T-helper 1 cell treated with Interleukin-12 subunit alpha and Interleukin-12 subunit beta and Interleukin-4 antibody, amounts not matched to agents 30 ng/mL and 1 ng/mL, for 36 hours (primary cell): ENCODE measurements at regions not wholly inside any gene's neighbourhood (a gene's known extent, or its start where the extent isn't known, plus 50 kb on each side); places are given as distances from the start of the nearest gene placed in this dataset.
"Not testable (repeated sequence)": the region's sequence is repeated elsewhere in the genome, so short reads cannot be mapped to it uniquely, and the experiment has no call there.

Experiments used
- intact Hi-C: fragments of 100-400 bp; cut with micrococcal nuclease; formaldehyde crosslinking; loops from one replicate; pipeline ENCODE4 v1.15.1; 2024

- intact Hi-C loops, result no loop called here
These were observed 280.0 kb downstream of the ALG10 start for GRCh38 chr12:34302131-34302885.

- intact Hi-C loops, result no loop called here
These were observed 281.0 kb downstream of the ALG10 start for GRCh38 chr12:34303091-34303870.

GRCh38 chr12:34304001-34304400 is 281.7 kb downstream of the ALG10 start:
- intact Hi-C loops, result no loop called here

- intact Hi-C loops, result no loop called here
These were observed 282.2 kb downstream of the ALG10 start for GRCh38 chr12:34304546-34304945.

GRCh38 chr12:34305176-34305575 is 282.9 kb downstream of the ALG10 start:
- intact Hi-C loops, result no loop called here

GRCh38 chr12:34306133-34306830 is 284.0 kb downstream of the ALG10 start:
- intact Hi-C loops, result no loop called here

GRCh38 chr12:34309806-34310804 is 287.8 kb downstream of the ALG10 start:
- intact Hi-C loops, result not testable (repeated sequence)

GRCh38 chr12:34311337-34311736 is 289.0 kb downstream of the ALG10 start:
- intact Hi-C loops, result no loop called here

- intact Hi-C loops, result no loop called here
These were observed 305.4 kb downstream of the ALG10 start for GRCh38 chr12:34327671-34328070.

GRCh38 chr12:34333337-34333736 is 311.0 kb downstream of the ALG10 start:
- intact Hi-C loops, result no loop called here

GRCh38 chr12:34334538-34334937 is 312.2 kb downstream of the ALG10 start:
- intact Hi-C loops, result no loop called here

- intact Hi-C loops, result no loop called here
These were observed 312.9 kb downstream of the ALG10 start for GRCh38 chr12:34334953-34335743.

- intact Hi-C loops, result no loop called here
These were observed 313.5 kb downstream of the ALG10 start for GRCh38 chr12:34335819-34336262.

GRCh38 chr12:34336619-34337465 is 314.5 kb downstream of the ALG10 start:
- intact Hi-C loops, result no loop called here

GRCh38 chr12:34338751-34339150 is 316.5 kb downstream of the ALG10 start:
- intact Hi-C loops, result no loop called here

GRCh38 chr12:34339922-34340321 is 317.6 kb downstream of the ALG10 start:
- intact Hi-C loops, result no loop called here

- intact Hi-C loops, result no loop called here
These were observed 318.5 kb downstream of the ALG10 start for GRCh38 chr12:34340534-34341361.

GRCh38 chr12:34341362-34341733 is 319.1 kb downstream of the ALG10 start:
- intact Hi-C loops, result no loop called here
